ENCODE measurements at regions not wholly inside any gene's neighbourhood (a gene's known extent, or its start where the extent isn't known, plus 50 kb on each side); places are given as distances from the start of the nearest gene placed in this dataset.

DNA sequence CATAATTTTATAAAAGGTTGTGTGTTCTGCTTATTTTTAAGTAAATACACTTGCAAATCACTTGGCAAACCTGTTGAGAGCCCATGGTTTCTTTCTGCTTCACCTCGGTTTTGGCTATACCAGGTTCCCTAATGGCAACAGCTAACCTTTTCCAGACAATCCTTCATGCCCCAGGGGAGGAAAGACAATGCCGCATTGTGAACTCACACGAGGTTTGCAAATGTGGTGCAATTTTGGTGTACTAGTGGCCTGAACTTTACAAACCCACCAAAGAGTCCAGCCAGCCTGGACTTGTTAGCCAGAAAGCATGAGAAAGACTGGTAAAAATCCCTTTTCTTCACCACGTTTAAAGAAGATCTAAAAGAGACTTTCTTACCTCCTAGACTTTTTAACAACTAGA, 84.8 kb upstream of the SOX4 start:
- in situ Hi-C loops (cut with HindIII; ENCODE audit: low sequenced_read_pairs) = no loop called here

DNA sequence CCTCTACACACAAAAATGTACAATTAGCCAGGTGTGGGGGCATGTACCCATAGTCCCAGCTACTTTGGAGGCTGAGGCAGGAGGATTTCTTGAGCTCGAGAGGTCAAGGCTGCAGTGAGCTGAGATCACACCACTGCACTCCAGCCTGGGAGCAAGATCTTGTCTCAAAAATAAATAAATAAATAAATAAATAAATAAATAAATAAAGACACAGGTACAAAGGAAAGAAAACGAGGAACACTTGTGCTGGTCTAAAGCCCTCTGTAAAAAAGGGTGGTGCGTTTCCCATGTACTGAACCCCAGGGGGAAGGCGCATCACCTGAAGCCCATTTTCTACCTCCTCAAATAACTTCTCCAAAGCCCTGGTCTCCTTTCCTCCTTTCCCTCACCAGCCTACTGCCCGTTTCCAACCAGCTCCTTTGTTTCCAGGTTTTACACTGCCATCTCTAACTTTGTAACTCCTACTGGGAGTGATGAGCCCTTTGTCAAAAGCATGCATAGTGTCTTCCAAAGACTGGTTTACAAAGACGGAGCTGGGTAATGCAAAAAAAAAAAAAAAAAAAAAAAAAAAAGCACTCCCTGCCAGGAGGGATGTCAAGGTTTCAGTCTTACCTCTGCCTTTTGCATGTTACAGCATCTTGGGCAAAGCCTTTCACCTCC, 81.5 kb upstream of the SOX4 start:
- in situ Hi-C loops (cut with HindIII; ENCODE audit: low sequenced_read_pairs) = no loop called here

DNA sequence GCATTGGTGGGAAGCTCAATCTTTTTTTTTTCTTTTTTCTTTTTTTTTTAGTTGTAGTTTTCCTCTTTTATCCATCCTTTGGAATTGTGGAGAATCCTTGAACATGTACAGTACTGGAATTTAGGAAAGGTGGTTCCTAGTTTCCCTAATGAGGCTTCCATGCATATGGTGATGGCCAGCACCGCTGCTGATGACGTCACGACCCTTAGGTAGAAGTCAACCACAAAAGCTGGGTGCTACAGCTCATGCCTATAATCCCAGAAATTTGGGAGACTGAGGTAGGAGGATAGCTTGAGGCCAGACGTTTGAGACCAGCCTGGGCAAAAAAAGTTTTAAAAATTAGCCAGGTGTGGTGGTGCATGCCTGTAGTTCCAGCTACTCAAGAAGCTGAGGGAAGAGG, 79.3 kb upstream of the SOX4 start:
- in situ Hi-C loops (cut with HindIII; ENCODE audit: low sequenced_read_pairs) = no loop called here

DNA sequence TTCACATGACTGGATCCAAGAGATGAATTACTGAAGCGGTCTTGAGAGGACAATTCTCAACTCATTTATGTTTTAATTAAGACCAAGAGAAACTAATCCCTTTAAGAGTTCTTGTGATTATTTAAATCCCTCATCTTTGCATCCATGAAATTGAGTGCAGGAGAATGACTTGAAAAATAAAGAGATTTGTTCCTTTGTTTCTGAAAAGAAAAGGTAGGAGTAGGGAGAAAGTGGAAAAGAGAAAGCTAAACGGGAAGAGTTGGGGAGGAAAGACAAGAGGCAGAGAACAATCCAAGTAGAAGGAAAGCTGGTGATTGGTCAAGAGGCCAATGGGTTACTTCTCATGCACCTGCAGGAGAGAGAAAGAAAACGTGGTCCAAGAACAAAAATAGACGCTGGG, 75.2 kb upstream of the SOX4 start:
- in situ Hi-C loops (cut with HindIII; ENCODE audit: low sequenced_read_pairs) = no loop called here

DNA sequence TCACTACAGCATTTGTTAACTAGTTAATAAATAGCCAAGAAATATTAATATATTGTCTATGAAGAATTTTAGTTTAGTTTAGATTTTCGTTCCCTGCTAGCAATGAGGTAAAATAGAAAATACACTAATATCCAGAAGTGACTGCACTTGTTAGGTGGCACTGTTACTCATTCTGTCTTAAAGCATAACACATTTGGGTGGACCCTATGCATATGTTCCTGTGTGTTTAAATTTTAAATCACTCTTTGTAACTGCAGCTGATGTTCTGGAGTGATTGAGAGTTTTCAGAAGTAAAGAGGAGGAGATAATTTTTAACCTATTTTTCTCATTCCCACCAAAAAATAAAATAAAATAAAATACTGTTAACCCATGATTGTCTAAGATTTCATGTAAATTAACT, 73.9 kb upstream of the SOX4 start:
- in situ Hi-C loops (cut with HindIII; ENCODE audit: low sequenced_read_pairs) = no loop called here

DNA sequence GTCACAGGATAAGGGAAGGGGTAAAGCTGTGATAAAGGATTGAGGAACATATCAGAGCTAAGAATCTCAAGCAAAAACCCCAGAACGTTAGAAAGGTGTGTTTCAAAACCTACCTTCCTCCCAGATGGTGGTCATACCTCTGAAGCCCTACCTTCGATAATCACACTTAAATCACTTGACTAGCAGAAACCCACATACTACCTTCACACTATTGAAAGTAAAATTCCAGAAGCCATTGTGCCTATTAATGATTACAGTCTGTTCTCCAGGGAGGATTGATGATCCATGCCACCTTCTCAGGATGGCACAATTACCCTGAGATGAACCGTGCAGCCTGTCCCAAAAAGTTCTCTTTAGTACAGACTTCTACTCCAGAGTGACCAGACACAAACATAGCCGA, 72.3 kb upstream of the SOX4 start:
- in situ Hi-C loops (cut with HindIII; ENCODE audit: low sequenced_read_pairs) = no loop called here

DNA sequence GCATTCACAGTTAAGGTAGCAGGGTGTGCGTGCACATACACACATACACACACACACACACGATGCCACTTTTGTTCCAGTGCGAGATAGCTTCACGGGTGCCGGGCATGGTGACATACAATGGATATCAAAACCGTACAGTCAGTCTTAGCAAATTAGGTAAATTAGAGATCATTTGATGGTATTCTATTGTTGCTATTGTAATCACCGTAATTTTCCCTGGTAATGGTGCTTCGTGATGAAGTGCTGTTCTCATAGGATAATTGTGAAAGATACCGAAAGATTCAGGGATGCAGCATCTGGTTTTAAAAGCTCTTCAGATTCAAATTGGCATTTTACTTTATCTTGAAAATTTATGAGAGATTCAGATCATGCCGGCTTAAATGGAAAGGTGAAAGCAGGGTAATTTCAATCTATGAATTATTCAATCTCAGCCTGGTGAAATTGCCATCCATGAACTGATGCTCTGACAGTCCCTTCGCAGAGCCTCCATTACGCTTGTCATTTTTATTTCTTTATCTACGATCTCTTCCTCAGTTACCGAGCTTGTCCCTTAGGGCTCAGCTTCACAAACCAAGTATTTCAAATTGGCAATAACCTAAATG, 71.3 kb upstream of the SOX4 start:
- in situ Hi-C loops (cut with HindIII; ENCODE audit: low sequenced_read_pairs) = no loop called here

DNA sequence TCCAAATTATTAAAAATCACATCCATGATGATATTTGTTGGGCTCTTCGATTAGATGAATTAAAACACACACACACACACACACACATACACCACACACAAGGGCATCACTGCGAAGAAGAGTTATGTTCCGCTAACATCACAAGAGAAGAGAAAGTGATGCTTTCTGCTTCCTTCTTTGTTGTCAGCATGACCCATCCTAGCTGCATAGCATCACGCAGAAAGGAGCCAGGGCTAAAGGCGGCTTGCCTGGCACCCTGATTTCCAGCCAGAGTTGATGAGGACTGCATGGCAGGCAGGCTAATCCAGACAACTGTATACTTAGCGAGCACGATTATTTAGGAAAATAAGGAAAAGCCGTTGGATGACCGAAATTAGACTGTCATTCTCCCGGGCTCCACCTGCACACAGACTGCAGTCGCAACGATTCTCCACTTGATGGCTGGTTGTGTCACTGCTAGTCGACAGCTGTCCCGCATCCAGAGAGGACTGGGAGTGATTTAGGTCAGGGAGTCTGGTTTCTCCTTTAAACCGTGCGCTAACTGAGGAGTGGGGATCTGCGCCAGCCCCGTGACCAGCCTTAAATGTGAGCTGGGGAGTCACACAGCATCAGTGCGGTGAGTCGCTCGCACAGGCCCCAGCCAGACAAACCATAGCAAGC, 70.6 kb upstream of the SOX4 start:
- in situ Hi-C loops (cut with HindIII; ENCODE audit: low sequenced_read_pairs) = no loop called here

DNA sequence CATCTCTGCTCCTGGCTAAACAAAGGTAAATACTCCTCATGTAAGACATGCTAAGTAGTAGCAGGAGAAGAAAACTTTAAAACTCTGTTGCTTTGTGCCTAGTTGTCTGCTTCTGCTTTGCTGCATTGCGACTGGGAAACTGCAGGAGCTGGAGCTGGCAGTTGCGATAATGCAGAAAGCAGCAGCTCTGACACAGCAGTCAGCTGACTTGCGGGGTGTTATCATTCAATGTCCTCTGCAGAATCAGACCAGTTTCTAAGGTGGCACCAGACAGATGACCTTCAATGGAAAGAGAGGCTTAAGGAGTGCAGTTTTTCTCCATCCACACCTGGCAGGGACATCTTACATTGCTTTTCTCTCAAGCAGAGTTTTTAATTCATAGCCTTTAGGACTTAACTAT, 69.9 kb upstream of the SOX4 start:
- in situ Hi-C loops (cut with HindIII; ENCODE audit: low sequenced_read_pairs) = no loop called here

DNA sequence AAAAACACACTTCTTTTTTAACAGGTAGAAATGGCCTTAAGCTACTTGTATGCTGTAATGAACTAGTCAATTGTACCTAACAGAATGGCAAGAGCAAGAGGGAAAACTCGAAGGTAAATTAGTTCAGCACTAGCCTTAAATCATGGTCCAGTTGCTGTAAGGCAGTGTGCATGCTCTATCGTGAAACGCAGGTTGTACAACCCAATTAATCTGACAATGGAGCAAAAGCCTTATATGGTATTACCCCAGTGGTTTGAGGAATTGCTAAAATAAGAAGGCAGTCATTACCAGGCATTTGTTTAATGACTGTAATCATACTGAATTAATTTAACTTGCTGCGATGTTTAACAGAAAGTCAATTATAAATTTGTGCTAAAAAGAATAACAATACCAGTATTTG, 69.3 kb upstream of the SOX4 start:
- in situ Hi-C loops (cut with HindIII; ENCODE audit: low sequenced_read_pairs) = no loop called here

DNA sequence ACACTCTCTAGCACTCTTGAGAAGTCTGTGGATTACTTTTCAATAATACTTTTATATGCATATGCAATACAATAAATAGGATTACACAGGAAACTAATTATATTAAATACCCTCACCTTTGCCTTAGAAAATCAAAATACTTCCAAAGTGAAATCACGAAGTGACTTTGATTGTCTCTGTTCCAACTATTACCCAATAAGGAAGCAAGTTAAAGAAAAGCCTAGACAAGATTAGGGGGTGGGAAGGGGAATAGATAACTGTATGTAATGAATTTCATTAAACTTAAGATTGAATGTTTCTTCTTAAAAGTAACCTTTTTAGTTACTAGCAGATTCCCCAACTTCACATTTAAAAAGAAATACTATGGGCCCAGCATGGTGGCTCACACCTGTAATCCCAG, 66.6 kb upstream of the SOX4 start:
- in situ Hi-C loops (cut with HindIII; ENCODE audit: low sequenced_read_pairs) = no loop called here

DNA sequence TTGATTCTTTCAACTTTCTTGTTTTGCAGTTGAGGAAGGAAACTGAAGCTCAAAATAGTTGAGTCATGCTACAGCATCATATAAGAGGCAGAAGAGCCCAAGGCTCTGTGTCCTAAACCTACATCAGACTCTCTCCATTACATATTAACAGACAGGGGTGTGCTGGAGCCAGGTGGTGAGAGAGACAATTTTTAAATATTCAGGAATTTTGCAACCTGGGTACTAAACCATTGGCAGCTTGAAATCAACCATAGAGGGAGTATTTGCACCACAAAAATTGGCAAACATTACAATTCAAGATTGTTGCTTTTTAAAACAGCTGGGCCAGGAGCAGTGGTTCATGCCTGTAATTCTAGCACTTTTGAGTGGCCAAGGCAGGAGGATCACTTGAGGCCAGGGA, 65.8 kb upstream of the SOX4 start:
- in situ Hi-C loops (cut with HindIII; ENCODE audit: low sequenced_read_pairs) = no loop called here

DNA sequence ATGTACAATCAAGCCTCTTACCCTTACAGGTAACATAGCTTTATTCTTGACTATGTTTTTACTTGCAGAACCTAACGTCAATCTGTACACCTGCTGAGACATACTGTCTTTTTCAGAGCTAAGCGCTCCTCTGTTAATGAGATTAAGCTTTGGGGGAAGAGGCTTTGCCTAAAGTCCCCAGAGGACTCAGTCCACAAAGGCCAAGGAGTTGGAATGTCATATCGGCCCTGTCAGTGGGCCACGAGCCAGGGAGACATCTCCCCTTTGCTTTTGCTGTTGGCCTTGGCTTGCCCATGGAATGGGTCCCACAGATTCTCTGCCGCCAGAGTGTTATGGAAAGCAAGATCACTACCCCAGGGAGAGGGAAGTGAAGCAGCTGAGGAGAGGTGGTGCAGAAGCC, 64.1 kb upstream of the SOX4 start:
- in situ Hi-C loops (cut with HindIII; ENCODE audit: low sequenced_read_pairs) = no loop called here

DNA sequence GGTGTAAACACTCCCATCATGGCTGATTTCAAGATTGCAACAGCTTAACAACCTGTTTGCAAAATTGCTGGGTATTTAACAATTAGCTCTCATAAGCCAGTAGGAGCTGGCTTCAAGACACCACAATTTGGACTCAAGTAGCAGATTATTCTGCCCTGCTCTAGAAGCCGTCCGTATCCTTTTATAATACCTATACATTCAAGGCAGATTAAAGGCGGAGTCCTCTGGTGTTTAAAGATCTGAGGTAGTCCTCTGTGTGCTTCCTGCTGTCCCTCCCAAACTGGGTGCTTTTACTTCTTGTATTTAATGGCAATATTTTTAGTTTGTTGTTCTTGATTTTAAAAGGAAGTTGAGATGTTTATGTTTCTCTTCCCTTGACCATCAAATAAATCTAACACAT, 62.2 kb upstream of the SOX4 start:
- in situ Hi-C loops (cut with HindIII; ENCODE audit: low sequenced_read_pairs) = no loop called here

DNA sequence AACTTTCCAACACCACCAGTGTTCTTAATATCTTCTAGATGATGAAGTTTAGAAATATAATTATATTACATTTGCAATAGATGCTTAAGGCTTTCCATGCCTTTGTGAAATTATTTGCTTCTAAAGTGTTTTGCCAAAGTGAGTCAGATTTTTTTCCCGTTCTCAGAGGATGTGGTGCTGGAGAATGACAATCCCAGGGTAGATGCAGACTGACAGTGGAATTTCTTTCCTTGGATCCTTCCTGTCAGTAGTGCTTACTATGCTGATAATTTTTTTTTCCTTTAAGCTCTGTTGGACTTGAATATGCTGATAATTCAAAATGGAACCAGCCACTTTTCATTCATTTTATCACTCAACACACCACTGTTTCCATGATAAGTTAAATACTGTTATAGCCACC, 59.9 kb upstream of the SOX4 start:
- in situ Hi-C loops (cut with HindIII; ENCODE audit: low sequenced_read_pairs) = no loop called here

DNA sequence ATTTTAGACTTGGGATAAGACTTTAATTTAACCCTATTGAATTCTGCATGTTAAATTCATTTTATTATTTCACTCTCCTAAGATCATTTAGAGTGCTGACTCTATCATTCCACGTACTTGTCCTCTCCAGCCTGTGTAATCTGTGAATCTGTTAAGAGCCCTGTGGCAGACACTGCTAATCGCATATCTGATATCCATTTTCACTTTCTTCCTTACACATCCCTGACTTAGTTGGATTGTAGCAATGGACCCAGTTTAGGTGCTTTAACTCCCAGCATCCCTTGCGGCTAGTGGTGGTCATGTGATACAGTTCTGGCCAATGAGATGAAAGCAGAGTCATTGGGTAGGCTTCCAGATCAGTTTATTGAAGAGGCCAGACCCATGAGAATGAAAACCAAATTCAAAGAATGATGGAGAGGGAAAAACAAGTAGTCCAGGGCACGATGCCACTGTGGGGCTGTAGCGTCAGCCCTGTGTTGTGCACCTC, 57.2 kb upstream of the SOX4 start:
- in situ Hi-C loops (cut with HindIII; ENCODE audit: low sequenced_read_pairs) = no loop called here

DNA sequence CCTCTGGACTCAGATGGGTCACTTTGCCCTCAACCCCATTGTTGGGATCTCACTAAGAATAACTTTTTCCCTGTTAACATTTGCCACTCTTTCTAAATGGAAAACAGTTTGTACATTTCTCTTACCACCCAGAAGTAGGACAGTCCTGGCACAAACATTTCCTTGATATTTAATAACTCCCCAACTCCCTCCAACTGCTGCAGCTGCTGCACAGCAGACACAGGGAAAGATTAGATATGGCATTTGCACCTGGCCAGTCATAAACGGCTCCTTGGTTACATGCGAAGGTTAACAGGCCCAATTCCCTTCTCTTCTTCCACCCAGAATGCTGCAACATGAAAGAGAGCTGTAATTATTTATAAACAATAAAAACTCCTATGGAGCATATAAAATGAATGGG, 55.9 kb upstream of the SOX4 start:
- in situ Hi-C loops (cut with HindIII; ENCODE audit: low sequenced_read_pairs) = no loop called here

DNA sequence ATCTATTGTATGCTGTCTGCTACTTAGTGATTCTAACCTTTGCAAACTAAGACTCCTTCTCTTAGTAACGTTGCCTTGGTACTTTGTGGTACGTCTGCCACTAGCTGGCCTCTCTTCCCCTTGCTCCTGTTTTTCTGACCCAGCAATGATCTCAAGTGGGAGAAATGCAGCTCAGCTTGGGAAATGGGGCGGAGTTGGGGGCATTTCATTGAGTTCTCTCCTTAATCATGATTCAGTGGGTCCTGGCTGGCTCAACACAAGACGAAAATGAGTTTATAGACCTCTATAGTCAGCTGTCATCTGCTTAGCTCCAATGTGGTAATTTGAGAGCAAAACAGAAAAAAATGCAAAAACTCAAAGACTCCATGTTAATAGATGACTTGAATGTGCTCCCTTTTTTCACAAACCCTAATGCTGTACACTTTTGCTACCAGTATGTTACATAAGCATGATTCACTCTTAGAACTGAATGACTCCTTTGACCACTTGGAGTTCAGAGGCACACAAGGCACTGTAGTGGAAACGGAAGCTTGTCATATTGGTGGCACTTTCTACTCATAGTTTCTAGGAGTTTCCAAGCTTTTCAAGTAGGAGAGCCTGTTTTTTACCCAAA, 55.3 kb upstream of the SOX4 start:
- in situ Hi-C loops (cut with HindIII; ENCODE audit: low sequenced_read_pairs) = no loop called here

DNA sequence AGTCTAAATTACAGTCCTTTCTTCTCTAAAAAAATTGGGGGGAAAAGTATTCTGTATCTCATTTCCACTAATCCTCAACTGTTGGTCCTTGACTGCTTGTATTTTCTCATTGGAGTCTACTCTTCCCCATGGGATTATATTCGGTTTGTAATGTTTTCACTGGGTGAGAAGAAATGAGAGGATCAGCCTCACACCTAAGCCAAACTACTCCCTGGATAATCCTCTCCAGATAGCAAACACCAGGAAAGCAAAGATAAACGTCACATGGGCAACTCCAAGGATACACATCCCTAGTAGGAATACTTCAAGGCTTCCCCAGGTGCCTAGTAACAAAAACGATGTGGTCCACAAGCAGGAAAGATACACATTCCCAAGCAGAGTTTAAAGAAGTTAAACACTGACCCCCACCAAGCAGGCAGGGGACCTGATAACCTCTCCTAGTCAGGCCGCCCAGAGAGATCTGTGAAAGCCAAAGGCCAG, 53.9 kb upstream of the SOX4 start:
- in situ Hi-C loops (cut with HindIII; ENCODE audit: low sequenced_read_pairs) = no loop called here

All from endothelial cell of hepatic sinusoid (primary cell).